ENCODE measurements at regions not wholly inside any gene's neighbourhood (a gene's known extent, or its start where the extent isn't known, plus 50 kb on each side); places are given as distances from the start of the nearest gene placed in this dataset.

- H3K27ac ChIP-seq: no peak overlapping the region
- H3K9me3 ChIP-seq: no peaks in the 10 kb centered on the region
- no peak overlapping the region for H3K4me3 ChIP-seq
- DNase-seq (no peak), ATAC-seq (no peak)
- no peak for TF ChIP-seq POLR2A (IDR thresholded peaks at IDR 0.05)
- TF ChIP-seq, protein P1, sequence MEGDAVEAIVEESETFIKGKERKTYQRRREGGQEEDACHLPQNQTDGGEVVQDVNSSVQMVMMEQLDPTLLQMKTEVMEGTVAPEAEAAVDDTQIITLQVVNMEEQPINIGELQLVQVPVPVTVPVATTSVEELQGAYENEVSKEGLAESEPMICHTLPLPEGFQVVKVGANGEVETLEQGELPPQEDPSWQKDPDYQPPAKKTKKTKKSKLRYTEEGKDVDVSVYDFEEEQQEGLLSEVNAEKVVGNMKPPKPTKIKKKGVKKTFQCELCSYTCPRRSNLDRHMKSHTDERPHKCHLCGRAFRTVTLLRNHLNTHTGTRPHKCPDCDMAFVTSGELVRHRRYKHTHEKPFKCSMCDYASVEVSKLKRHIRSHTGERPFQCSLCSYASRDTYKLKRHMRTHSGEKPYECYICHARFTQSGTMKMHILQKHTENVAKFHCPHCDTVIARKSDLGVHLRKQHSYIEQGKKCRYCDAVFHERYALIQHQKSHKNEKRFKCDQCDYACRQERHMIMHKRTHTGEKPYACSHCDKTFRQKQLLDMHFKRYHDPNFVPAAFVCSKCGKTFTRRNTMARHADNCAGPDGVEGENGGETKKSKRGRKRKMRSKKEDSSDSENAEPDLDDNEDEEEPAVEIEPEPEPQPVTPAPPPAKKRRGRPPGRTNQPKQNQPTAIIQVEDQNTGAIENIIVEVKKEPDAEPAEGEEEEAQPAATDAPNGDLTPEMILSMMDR (IDR thresholded peaks at IDR 0.05 in 4 of 5, conservative IDR thresholded peaks at IDR 0.05 in 1 of 5): no peak
- intact Hi-C loops (cut with DNase I; ENCODE audit: low total_unique reads): no loop called here
- in situ Hi-C loops (cut with MboI; ENCODE audit: low sequenced_read_pairs in 4 of 4): no loop called here
- H3K4me1 ChIP-seq: no peaks in the 10 kb centered on the region
- H3K27me3 ChIP-seq: no peaks in the 10 kb centered on the region
- H3K36me3 ChIP-seq: no peaks in the 10 kb centered on the region
These were observed 102.2 kb upstream of the USP9Y start for GRCh38 chrY:12598783-12599182.

GRCh38 chrY:12605426-12605825, 95.6 kb upstream of the USP9Y start:
- in situ Hi-C loops (cut with MboI; ENCODE audit: low sequenced_read_pairs in 4 of 4): no loop called here
- no peak for TF ChIP-seq POLR2A (IDR thresholded peaks at IDR 0.05)
- TF ChIP-seq, protein P1 (IDR thresholded peaks at IDR 0.05 in 4 of 5, conservative IDR thresholded peaks at IDR 0.05 in 1 of 5): no peak
- Histone ChIP-seq H3K9me3 (no peaks in the 10 kb centered on the region), H3K4me3 (no peak overlapping the region), H3K4me1 (no peaks in the 10 kb centered on the region), H3K27me3 (no peaks in the 10 kb centered on the region), H3K27ac (no peak overlapping the region), H3K36me3 (no peaks in the 10 kb centered on the region)
- intact Hi-C loops (cut with DNase I; ENCODE audit: low total_unique reads): no loop called here
- ATAC-seq: no peak
- DNase-seq: no peak

DNA sequence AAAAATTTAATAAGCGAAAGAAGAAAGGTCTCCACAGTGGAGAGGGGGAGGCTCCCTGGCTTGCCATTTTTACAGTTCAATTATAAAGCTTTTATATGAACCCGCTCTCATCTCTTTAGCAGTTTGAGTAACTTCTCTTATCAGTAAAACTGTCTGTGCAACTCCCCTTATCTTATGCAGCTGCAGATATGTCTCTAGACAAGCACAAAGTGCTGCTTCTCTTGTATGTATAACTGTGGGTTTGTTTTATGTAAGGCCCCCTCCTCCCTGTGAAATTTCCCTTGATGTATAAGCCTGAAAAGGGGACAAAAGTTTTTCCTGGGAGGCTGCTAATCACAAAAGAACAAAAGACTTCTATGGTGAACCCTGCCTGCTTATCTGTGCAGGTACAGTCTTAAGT, 90.2 kb upstream of the USP9Y start:
- in situ Hi-C loops (cut with MboI; ENCODE audit: low sequenced_read_pairs in 4 of 4): no loop called here

DNA sequence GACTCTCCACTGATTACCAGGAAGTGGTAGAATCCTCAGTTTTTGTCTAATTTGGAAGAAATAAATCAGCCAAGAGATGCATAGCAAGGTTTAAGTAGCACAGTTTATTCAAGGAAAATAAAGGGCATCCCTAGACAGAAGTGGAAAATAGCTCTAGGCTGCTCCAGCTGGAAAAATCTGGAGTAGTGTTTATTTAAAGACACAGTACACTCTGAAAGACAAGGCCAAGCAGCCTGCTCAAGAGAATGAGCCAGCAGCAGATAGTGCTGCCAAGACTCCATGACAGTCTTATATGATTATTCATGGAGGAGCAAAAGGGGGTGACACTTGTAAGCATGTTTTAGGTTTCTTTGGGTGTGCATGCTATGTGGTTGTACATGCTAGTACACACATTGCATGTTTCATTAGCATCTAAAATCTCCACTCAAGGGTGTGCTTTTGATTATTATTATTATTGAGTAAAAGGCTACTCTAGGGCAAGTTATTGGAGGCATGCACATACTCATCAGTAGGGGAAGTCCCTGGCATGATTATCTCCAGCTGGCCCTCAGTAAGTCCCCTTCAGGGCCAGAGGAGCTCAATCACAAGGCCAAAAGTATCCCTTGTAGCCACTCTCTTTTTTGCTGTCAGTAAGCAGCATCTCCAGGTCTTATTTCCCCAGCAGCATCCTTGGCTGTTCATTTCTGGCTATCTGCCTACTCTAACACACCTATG, 85.1 kb upstream of the USP9Y start:
- no peak for TF ChIP-seq POLR2A (IDR thresholded peaks at IDR 0.05)
- TF ChIP-seq, protein P1 (IDR thresholded peaks at IDR 0.05 in 4 of 5, conservative IDR thresholded peaks at IDR 0.05 in 1 of 5): no peak
- Histone ChIP-seq H3K4me3 (no peak overlapping the region), H3K9me3 (no peaks in the 10 kb centered on the region), H3K36me3 (no peaks in the 10 kb centered on the region), H3K27ac (no peak overlapping the region), H3K4me1 (no peaks in the 10 kb centered on the region), H3K27me3 (no peaks in the 10 kb centered on the region)
- in situ Hi-C loops (cut with MboI; ENCODE audit: low sequenced_read_pairs in 4 of 4): no loop called here
- intact Hi-C loops (cut with DNase I; ENCODE audit: low total_unique reads): no loop called here
- DNase-seq (no peak), ATAC-seq (no peak)

More for the DNA sequence above, 90.2 kb upstream of the USP9Y start:
- ATAC-seq: no peak
- Histone ChIP-seq H3K9me3 (no peaks in the 10 kb centered on the region), H3K4me1 (no peaks in the 10 kb centered on the region), H3K27ac (no peak overlapping the region), H3K36me3 (no peaks in the 10 kb centered on the region), H3K27me3 (no peaks in the 10 kb centered on the region), H3K4me3 (no peak overlapping the region)
- DNase-seq: no peak
- intact Hi-C loops (cut with DNase I; ENCODE audit: low total_unique reads): no loop called here
- no peak for TF ChIP-seq POLR2A (IDR thresholded peaks at IDR 0.05)
- TF ChIP-seq, protein P1 (IDR thresholded peaks at IDR 0.05 in 4 of 5, conservative IDR thresholded peaks at IDR 0.05 in 1 of 5): no peak

Measured in gastrocnemius medialis (tissue), 4 donors.